HG03066 (cell line): ENCODE measurements at regions not wholly inside any gene's neighbourhood (a gene's known extent, or its start where the extent isn't known, plus 50 kb on each side); places are given as distances from the start of the nearest gene placed in this dataset.

Source experiments
- ATAC-seq: cut with Tn5 transposase; IDR thresholded peaks from one replicate; pipeline ENCODE4 v1.9.1; 2021; ENCODE audit warnings: low read depth; ENCODE audit not compliant: unreplicated experiment

GRCh38 chr13:99053636-99054233 lies 75.9 kb upstream of the DOCK9 start:
- ATAC-seq, result no peak

GRCh38 chr13:99055281-99055680 lies 77.4 kb upstream of the DOCK9 start:
- no peak for ATAC-seq

- no peak for ATAC-seq
Observed at GRCh38 chr13:99055735-99056134, 77.9 kb upstream of the DOCK9 start.

DNA sequence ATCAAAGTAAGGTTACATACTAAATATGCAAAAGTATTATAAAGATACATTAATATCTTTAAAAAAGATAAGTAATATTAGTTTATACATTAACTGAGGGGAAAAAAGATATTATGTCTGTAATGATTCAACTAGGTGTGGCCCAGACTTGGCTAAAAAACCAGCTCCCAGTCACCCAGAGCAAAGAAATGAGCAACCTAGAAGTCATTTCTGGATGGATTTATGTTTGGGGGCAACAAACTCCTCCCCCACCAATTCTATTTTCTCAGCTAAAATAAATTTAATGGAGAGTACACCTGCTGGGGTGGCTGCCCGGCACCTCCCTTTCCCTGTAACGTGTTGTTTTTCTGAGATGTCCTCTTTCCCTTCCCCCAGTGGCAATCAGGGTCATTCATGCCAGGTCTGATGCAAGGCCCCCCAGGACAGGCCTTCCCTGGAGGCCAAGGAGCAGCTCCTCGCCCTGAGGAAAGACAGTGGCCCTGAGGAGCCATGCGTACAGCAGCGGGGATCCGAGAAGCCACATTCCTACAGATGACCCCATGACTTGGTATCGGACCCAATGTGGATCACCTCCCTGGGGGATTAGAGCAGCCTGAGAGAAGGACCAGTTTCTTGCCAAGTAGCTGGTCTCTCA lies 78.6 kb upstream of the DOCK9 start:
- ATAC-seq, result no peak

GRCh38 chr13:99057310-99057975 lies 79.6 kb upstream of the DOCK9 start:
- ATAC-seq, result no peak

- no peak for ATAC-seq
Observed at GRCh38 chr13:99058527-99059495, 80.9 kb upstream of the DOCK9 start.

DNA sequence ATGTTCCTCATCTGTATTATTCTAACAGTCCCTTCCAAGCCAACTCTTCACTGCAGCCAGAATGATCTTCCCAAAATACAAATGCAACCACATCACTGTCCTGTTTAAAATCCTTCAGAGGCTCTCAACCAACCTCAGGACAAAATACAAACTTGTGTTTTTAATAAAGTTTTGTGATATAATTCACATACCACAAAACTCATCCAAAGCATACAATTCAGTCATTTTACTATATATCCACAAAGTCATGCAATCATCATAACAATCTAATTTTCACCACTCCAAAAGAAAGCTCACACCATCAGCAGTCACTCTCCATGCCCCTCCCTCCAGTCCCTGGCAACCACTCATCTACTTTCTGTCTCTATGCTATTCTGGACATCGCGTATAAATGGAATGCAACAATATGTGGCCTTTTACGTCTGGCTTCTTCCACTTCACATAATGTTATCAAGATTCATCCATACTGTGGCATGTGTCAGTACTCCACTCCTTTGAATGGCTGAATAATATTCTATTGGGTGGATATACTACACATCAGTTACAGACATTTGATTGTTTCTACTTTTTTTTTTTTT lies 81.7 kb upstream of the DOCK9 start:
- no peak for ATAC-seq

DNA sequence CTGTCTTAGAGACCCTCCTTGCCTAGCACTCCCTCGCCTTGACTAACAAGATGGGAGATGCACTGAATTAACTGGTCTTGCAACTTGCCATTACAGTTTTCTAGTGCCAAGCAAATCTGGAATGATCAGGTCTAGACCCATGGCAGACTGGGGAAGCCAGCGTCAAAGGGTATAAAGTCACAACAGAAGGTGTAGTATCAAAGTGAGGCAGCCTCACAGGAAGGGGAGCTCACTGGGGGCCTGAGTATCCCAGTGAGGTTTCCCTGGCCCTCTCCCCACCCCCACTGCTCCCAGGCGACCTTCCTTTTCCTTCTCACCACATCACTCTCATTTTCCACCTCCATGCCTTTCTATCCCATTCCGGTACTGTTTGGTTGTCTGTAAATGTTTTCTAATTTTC lies 83.5 kb upstream of the DOCK9 start:
- ATAC-seq, result no peak

DNA sequence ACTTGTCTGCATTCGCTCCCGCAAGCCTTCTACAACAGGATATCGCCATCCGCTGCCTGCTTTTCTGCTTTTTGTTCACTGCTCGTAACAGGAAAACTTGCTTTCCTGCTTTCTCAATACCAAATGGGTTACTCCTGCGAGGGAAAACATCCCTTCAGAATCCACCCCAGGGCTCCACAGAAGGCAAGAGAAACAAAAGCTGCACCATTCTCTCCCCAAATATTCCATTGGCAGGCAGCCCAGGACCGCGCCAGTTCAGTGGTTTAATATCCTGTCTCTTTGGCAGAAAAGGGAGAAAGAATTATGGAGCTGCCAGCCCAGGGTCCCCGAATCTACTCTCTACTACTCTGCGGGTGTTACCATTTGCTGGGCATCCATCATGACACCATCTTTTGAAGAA lies 84.7 kb upstream of the DOCK9 start:
- ATAC-seq, result no peak

- ATAC-seq, result no peak
Observed at GRCh38 chr13:99063178-99063577, 85.3 kb upstream of the DOCK9 start.

DNA sequence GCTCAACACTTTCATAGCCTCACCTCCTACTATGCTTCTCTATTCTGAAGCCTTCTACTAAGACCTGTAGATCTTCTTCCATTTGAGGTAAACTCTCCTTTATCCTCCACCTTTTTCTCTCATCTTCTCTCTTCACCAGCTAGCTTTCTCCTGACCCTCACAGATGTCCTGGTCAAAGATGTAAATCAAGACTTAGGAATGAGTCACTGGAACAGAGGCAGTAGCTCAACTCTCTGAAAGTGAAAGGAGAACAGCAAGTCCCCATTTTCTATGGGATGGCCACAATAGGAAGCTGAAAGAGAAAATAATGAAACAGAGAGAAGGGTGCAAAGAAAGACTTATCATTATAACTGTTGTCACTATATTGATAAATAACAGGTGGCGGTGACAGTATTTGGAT lies 86.1 kb upstream of the DOCK9 start:
- peak; percentile 45 for ATAC-seq

DNA sequence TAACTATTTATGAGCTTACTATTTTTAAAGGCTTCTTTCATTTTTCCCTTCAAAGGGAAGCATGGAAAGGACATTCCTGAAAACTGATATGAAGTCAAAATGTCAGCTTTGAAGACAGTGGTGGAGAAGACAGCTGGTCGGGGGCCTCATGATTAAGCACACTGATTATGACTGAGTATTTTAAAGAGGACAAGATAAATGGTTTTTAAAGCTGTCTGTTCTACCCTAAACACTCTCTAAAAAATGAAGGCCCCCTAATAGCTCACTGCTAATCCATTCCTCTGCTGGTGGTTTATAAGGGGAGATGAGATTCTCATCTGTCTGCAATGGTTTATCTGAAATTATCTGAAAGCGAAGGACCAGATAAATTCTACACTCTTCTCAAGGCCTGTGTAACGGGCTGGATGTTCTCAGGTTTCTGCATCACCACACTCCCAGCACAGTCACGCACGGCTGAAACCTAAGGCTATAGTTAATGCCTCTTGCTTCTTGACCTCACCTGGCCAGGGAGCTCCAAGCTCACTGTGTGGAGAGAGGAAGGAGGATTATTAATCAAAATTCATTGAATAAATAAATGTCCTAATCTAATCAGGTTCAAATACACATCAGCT lies 86.9 kb upstream of the DOCK9 start:
- no peak for ATAC-seq

DNA sequence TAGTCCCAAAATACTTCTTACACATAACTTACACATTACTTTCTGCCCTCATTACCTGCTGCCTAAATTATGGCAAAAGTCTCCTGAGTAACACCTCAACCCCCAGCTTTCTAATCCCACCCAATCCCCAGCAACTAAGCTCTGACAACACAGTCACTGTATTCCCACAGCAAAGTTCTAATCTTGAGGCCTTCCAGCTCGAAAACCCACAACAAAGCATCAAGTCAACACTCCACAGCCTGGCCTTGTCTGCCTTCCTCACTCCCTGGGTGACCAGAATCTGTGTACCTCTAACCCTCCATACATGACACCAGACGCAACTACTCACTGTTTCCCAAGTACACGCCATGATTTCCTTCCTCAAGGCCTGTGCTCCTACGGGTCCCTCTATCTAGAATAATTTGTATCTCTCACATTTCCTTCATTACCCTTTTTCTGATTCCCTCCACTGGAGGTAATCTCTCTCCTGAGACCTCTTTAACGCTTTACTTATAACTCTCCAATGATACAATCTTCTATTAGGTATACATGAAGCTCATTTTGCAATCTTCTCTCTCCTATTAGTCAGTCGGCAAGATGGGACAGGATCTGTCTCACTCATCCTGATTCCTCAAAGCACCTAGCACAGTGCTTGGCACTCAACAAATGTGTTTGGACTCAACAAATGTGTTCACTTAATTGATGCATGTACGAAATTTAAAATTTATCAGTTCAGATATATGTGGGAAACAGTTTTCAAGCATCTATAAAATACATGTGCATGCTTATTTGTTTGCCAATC lies 87.6 kb upstream of the DOCK9 start:
- no peak for ATAC-seq

- ATAC-seq, result no peak
Observed at GRCh38 chr13:99066219-99066618, 88.4 kb upstream of the DOCK9 start.

GRCh38 chr13:99067159-99067985 lies 89.5 kb upstream of the DOCK9 start:
- ATAC-seq, result no peak

GRCh38 chr13:99071211-99071610 lies 93.3 kb upstream of the DOCK9 start:
- ATAC-seq, result no peak

DNA sequence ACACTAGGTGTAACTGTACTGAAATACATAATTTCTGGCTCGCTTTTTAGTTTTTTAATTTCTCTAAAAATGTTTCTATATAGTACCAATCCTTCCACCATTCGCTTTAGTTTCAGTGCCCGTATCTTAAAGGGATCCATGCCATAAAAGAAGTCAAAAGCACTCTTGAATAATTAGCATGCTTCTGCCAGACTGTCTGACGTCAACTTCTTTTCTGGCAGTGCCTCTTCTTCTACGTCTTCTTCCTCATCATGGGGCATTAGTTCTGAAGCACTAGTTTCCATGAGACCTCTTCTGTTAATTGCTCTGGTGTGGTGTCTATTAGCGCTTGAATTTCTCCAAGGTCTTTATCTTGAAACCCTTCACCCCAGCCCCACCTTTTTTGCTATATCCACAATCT lies 93.8 kb upstream of the DOCK9 start:
- ATAC-seq, result no peak

DNA sequence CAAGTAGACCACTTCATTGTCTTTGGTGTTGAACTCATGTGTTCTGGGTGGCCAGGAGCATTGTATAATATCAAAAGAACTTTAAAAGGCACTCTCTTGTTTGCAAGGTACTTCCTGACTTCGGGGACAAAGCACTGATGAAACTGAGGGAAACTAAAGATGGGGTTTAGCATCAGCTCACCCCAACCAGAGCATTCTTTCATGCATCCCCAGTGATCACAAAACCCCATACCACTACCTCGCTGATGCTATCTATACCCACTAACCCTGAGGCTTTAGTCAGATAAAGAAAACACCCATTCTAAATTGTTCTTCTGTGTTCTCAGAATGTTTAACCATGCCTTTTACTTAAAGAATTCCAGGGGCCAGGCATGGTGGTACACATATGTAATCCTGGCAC lies 94.5 kb upstream of the DOCK9 start:
- ATAC-seq, result no peak

DNA sequence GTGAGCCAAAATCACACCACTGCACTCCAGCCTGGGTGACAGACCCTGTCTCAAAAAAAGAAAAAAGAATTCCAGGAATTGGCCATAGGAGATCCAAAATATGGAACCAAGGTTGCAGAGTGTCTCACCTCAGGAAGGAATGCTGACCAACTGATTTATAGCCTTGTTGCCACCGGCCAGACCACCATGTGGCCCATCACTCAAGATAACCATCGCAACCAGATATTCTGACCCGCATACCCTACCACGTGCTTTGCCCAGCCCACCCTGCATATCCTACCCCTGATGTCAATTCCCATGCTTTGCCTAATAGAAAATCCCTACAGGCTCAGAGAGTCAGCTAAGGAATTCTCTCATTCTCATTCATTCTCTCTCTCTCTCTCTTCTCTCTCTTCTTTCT lies 95.1 kb upstream of the DOCK9 start:
- no peak for ATAC-seq
